PC-3 (cell line): ENCODE measurements at regions not wholly inside any gene's neighbourhood (a gene's known extent, or its start where the extent isn't known, plus 50 kb on each side); places are given as distances from the start of the nearest gene placed in this dataset.

Experiments
- EZH2 ChIP-seq: fragments of 300-600 bp; sonication (generic); IDR thresholded peaks from one replicate; pipeline ENCODE4 v1.6.1; 2017; ENCODE audit warnings: antibody characterized with exemption, mild to moderate bottlenecking, low read length; ENCODE audit not compliant: unreplicated experiment
- TF ChIP-seq, protein P1 (sequence below): fragments of 300-600 bp; sonication (generic); conservative IDR thresholded peaks from 2 replicates; pipeline ENCODE4 v1.5.1; 2017; ENCODE audit warnings: antibody characterized with exemption, low read depth, mild to moderate bottlenecking, low read length

DNA sequence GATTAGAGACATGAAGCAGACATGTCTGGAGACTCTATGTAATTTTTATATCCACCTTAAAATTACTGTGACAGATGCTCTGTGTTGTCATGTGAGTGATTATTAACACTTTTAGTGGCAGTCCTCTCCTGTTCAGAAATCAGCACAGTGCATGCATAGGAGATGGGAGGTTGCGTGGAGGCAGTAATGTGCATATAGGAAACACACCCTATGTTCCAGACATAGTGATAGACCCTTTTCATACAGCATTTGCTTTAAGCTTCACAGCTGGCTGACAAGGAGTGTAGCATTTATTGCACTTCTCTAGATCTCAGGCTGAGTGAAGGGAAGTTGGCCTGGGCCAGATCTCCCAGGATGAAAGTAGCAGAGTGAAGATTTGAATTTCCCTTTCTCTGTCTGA is 102.3 kb upstream of the SYN3 start:
- TF ChIP-seq EZH2, result no peak
- TF ChIP-seq, protein P1, sequence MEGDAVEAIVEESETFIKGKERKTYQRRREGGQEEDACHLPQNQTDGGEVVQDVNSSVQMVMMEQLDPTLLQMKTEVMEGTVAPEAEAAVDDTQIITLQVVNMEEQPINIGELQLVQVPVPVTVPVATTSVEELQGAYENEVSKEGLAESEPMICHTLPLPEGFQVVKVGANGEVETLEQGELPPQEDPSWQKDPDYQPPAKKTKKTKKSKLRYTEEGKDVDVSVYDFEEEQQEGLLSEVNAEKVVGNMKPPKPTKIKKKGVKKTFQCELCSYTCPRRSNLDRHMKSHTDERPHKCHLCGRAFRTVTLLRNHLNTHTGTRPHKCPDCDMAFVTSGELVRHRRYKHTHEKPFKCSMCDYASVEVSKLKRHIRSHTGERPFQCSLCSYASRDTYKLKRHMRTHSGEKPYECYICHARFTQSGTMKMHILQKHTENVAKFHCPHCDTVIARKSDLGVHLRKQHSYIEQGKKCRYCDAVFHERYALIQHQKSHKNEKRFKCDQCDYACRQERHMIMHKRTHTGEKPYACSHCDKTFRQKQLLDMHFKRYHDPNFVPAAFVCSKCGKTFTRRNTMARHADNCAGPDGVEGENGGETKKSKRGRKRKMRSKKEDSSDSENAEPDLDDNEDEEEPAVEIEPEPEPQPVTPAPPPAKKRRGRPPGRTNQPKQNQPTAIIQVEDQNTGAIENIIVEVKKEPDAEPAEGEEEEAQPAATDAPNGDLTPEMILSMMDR, result no peak
